Endothelial cell (in vitro differentiated cells): ENCODE measurements at regions not wholly inside any gene's neighbourhood (a gene's known extent, or its start where the extent isn't known, plus 50 kb on each side); places are given as distances from the start of the nearest gene placed in this dataset.

Experiments used
- DNase-seq: peaks from one replicate; pipeline ENCODE4 v3.0.0; 2021; ENCODE audit warnings: low spot score
- H3K27ac Mint-ChIP-seq: one replicate; pipeline ENCODE4 v1.8.0; 2021; ENCODE audit warnings: mixed read lengths, inconsistent platforms; ENCODE audit not compliant: unreplicated experiment
- H3K27me3 Mint-ChIP-seq: one replicate; pipeline ENCODE4 v1.8.0; 2021; ENCODE audit warnings: mild to moderate bottlenecking, moderate library complexity, mixed read lengths, inconsistent platforms; ENCODE audit not compliant: unreplicated experiment
- H3K36me3 Mint-ChIP-seq: one replicate; pipeline ENCODE4 v1.8.0; 2021; ENCODE audit warnings: mild to moderate bottlenecking, low read depth, mixed read lengths, inconsistent platforms; ENCODE audit not compliant: unreplicated experiment
- H3K4me1 Mint-ChIP-seq: one replicate; pipeline ENCODE4 v1.8.0; 2021; ENCODE audit warnings: mild to moderate bottlenecking, mixed read lengths, inconsistent platforms; ENCODE audit not compliant: unreplicated experiment
- H3K4me3 Mint-ChIP-seq: one replicate; pipeline ENCODE4 v1.8.0; 2021; ENCODE audit warnings: mild to moderate bottlenecking, mixed read lengths, inconsistent platforms; ENCODE audit not compliant: unreplicated experiment
- H3K9me3 Mint-ChIP-seq: one replicate; pipeline ENCODE4 v1.8.0; 2021; ENCODE audit warnings: mixed read lengths, inconsistent platforms; ENCODE audit not compliant: unreplicated experiment
- TF ChIP-seq, protein P1 (sequence below): fragments of 200-600 bp; sonication (generic); IDR thresholded peaks from one replicate; pipeline ENCODE4 v1.5.0; 2021; ENCODE audit warnings: antibody characterized with exemption; ENCODE audit not compliant: unreplicated experiment

DNA sequence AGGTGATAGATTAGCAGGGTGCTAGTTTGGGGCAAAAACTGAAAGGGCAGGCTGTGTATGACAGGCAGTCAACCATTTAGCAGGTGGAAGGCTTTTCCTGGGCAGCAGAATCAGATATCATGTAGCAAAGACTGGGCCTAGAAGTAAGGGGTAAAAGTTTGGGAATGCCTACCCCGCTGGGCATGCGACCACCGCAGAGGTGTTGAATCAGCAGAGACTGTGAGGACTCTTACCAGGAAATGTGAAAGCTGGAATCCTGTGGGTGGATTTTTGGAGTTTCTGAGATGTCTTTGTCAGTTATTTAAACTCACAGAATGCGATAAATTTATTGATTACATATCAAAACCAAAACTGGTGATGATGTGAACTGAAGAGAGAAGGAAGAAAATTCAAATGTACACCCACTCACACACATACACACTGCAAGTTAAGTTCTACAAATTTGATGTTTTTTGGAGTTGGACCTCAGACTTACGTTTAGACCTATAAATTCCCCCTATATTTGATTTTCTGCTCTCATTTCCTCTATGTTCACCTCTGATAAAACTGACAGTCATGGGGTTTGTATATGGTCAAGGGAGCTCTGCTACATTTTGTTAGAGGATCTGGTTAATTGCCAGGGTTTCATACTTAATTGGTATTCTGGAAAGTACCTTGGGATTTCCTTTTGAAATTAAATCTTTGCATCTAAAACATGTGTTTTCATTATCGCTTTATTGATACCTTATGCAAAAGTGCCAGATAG is 333.6 kb downstream of the CSNK1G3 start:
- H3K9me3 Mint-ChIP-seq, result no peaks in the 10 kb centered on the region
- H3K4me1 Mint-ChIP-seq, result no peaks in the 10 kb centered on the region
- TF ChIP-seq, protein P1, sequence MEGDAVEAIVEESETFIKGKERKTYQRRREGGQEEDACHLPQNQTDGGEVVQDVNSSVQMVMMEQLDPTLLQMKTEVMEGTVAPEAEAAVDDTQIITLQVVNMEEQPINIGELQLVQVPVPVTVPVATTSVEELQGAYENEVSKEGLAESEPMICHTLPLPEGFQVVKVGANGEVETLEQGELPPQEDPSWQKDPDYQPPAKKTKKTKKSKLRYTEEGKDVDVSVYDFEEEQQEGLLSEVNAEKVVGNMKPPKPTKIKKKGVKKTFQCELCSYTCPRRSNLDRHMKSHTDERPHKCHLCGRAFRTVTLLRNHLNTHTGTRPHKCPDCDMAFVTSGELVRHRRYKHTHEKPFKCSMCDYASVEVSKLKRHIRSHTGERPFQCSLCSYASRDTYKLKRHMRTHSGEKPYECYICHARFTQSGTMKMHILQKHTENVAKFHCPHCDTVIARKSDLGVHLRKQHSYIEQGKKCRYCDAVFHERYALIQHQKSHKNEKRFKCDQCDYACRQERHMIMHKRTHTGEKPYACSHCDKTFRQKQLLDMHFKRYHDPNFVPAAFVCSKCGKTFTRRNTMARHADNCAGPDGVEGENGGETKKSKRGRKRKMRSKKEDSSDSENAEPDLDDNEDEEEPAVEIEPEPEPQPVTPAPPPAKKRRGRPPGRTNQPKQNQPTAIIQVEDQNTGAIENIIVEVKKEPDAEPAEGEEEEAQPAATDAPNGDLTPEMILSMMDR, result no peak
- no peak overlapping the region for H3K4me3 Mint-ChIP-seq
- H3K27me3 Mint-ChIP-seq, result peaks cover 1% of the 10 kb centered on the region
- DNase-seq, result no peak
- no peaks in the 10 kb centered on the region for H3K36me3 Mint-ChIP-seq
- no peak overlapping the region for H3K27ac Mint-ChIP-seq

DNA sequence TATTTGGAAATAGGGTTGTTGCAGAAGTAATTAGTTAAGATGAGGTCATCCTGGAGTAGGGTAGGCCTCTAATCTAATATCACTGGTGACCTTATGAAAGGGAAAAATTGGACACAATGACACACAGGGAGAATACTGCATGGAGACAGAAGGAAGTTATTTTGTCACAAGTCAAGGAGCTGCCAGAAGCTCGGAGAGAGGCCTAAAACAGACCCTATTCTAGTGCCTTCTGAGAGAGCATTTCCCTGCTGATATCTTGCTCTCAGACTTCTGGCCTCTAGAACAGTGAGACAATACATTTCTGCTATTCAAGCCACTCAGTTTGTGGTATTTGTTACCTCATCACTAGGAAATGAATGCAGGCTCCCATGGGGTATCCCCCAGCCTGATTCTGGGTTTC is 332.9 kb downstream of the CSNK1G3 start:
- Mint-ChIP-seq H3K36me3 (no peaks in the 10 kb centered on the region), H3K4me3 (no peak overlapping the region), H3K9me3 (no peaks in the 10 kb centered on the region), H3K27me3 (peaks cover 1% of the 10 kb centered on the region), H3K27ac (no peak overlapping the region), H3K4me1 (no peaks in the 10 kb centered on the region)
- TF ChIP-seq, protein P1, result no peak
- no peak for DNase-seq

GRCh38 chr5:123835421-123835820 is 323.4 kb downstream of the CSNK1G3 start:
- no peaks in the 10 kb centered on the region for H3K36me3 Mint-ChIP-seq
- TF ChIP-seq, protein P1, result no peak
- H3K27me3 Mint-ChIP-seq, result no peaks in the 10 kb centered on the region
- H3K4me1 Mint-ChIP-seq, result no peaks in the 10 kb centered on the region
- no peak for DNase-seq
- no peak overlapping the region for H3K4me3 Mint-ChIP-seq
- no peaks in the 10 kb centered on the region for H3K9me3 Mint-ChIP-seq
- no peak overlapping the region for H3K27ac Mint-ChIP-seq

- no peaks in the 10 kb centered on the region for H3K27me3 Mint-ChIP-seq
- H3K27ac Mint-ChIP-seq, result no peak overlapping the region
- DNase-seq, result no peak
- no peaks in the 10 kb centered on the region for H3K4me1 Mint-ChIP-seq
- H3K9me3 Mint-ChIP-seq, result no peaks in the 10 kb centered on the region
- TF ChIP-seq, protein P1, result no peak
- H3K4me3 Mint-ChIP-seq, result no peak overlapping the region
- H3K36me3 Mint-ChIP-seq, result no peaks in the 10 kb centered on the region
Measured at GRCh38 chr5:123830575-123830974, 318.6 kb downstream of the CSNK1G3 start.

DNA sequence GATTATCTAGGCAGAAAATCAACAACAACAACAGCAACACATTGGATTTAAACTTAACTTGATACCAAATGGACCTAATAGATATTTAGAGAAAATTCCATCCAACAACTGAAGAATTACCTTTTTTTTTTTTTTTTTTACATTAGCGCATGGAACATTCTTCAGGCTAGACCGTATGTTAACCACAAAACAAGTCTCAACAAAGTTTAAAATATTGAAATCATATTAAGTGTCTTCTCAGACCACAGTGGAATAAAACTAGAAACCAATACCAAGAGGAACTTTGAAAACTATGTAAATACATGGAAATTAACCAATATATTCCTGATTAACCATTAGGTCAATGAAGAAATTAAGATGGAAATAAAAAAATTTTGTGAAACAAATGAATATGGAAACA is 315.8 kb downstream of the CSNK1G3 start:
- no peaks in the 10 kb centered on the region for H3K36me3 Mint-ChIP-seq
- TF ChIP-seq, protein P1, result no peak
- no peak for DNase-seq
- no peaks in the 10 kb centered on the region for H3K27me3 Mint-ChIP-seq
- H3K27ac Mint-ChIP-seq, result no peak overlapping the region
- H3K4me1 Mint-ChIP-seq, result no peaks in the 10 kb centered on the region
- H3K9me3 Mint-ChIP-seq, result no peaks in the 10 kb centered on the region
- H3K4me3 Mint-ChIP-seq, result no peak overlapping the region
